ENCODE measurements at regions not wholly inside any gene's neighbourhood (a gene's known extent, or its start where the extent isn't known, plus 50 kb on each side); places are given as distances from the start of the nearest gene placed in this dataset.

GRCh38 chr7:93629291-93629801, 54.8 kb upstream of the CALCR start:
- TF ChIP-seq CTCF (IDR thresholded peaks at IDR 0.05) (no peak), POLR2A (IDR thresholded peaks at IDR 0.05) (no peak)

All from ovary (tissue), 3 donors.